ENCODE measurements at regions not wholly inside any gene's neighbourhood (a gene's known extent, or its start where the extent isn't known, plus 50 kb on each side); places are given as distances from the start of the nearest gene placed in this dataset.

- TF ChIP-seq CTCF (IDR thresholded peaks at IDR 0.05) (no peak), MAX (IDR thresholded peaks at IDR 0.05; ENCODE audit: low read depth) (no peak), GABPA (IDR thresholded peaks at IDR 0.05; ENCODE audit: low read depth) (no peak), MXI1 (IDR thresholded peaks at IDR 0.05; ENCODE audit: low read depth, low read length) (no peak)
Observed at GRCh38 chr2:32874931-32875330, 71.8 kb upstream of the LTBP1 start.
